ENCODE measurements at regions not wholly inside any gene's neighbourhood (a gene's known extent, or its start where the extent isn't known, plus 50 kb on each side); places are given as distances from the start of the nearest gene placed in this dataset.
"Not testable (repeated sequence)": the region's sequence is repeated elsewhere in the genome, so short reads cannot be mapped to it uniquely, and the experiment has no call there.

DNA sequence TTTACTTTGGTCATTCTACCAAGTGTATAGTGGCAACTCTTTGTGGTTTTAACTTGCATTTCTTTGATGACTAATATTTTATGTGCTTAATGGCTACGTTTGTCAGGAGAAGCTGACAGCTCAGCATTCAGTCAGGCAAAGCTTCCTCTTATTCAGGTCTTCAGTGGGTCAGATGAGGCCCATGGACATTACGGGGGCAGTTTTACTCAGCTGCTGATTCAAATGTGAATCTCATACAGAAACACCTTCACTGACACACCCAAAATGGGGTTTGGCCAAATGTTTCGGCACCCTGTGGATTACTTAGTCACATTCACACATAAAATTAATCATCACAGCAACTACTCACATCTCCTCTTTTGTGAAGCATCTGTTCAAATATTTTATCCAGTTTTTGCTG, 104.9 kb upstream of the PLD5 start:
- H3K4me2 ChIP-seq: no peak overlapping the region

DNA sequence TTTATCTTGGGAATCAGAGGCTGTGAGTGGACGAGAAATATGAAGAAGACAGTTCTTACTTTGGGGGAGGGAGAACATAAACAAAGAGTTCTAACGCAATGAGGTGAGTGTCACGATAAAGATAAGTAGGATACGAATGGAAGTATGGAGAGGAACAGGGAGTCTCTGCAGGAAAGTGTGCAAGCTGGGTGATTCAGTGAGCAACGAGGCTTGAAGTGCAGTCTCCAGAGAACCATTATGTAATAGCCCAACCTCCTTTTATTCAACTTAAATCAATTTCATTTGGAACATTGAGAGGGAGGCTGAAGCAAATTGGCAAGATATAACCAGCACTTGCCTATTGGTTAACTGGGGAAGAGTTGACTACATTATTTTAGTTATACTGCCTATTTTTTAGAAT, 99.3 kb upstream of the PLD5 start:
- H3K4me1 ChIP-seq: no peaks in the 10 kb centered on the region
- H3K4me3 ChIP-seq: no peak overlapping the region
- no peak overlapping the region for H3K9ac ChIP-seq
- H3K9me3 ChIP-seq: no peaks in the 10 kb centered on the region
- no peak for TF ChIP-seq Cebpa-rat (IDR thresholded peaks at IDR 0.05)
- no peak overlapping the region for H3K27ac ChIP-seq
- H4K20me1 ChIP-seq: no peaks in the 10 kb centered on the region
- H3K36me3 ChIP-seq: no peaks in the 10 kb centered on the region
- H3K27me3 ChIP-seq: no peaks in the 10 kb centered on the region
- H3K4me2 ChIP-seq: no peak overlapping the region

More for the DNA sequence above, 104.9 kb upstream of the PLD5 start:
- H3K36me3 ChIP-seq: no peaks in the 10 kb centered on the region
- no peak overlapping the region for H3K27ac ChIP-seq
- no peak overlapping the region for H3K4me3 ChIP-seq
- no peaks in the 10 kb centered on the region for H4K20me1 ChIP-seq
- peaks cover 20% of the 10 kb centered on the region for H3K4me1 ChIP-seq
- no peak for TF ChIP-seq Cebpa-rat (IDR thresholded peaks at IDR 0.05)
- H3K27me3 ChIP-seq: no peaks in the 10 kb centered on the region; the same call in 1 of the 2 replicates
- no peak overlapping the region for H3K9ac ChIP-seq
- no peaks in the 10 kb centered on the region for H3K9me3 ChIP-seq

DNA sequence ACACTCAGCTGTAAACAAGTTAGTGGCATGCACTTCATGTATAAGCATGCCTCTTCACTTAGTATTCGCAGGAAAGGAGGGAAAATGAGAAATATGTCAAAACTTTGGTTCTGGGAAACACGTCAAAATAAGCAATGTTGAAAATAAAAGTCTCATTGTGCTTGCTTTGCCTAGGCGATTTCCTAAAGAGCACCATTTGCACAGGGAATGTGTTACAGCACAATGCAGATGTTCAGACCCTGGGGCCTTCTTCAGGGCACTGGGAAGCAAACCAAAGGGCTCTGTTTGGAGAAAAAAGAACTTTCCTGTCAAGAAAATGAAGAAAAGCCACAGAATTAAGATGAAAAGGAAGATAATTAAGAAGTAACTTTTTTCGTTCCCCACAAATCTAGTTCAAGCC, 98.6 kb upstream of the PLD5 start:
- no peak overlapping the region for H3K9ac ChIP-seq
- no peaks in the 10 kb centered on the region for H3K4me1 ChIP-seq
- H3K36me3 ChIP-seq: no peaks in the 10 kb centered on the region
- H3K4me2 ChIP-seq: no peak overlapping the region
- no peaks in the 10 kb centered on the region for H3K9me3 ChIP-seq
- H4K20me1 ChIP-seq: no peaks in the 10 kb centered on the region
- H3K4me3 ChIP-seq: no peak overlapping the region
- no peak for TF ChIP-seq Cebpa-rat (IDR thresholded peaks at IDR 0.05)
- H3K27me3 ChIP-seq: no peaks in the 10 kb centered on the region
- H3K27ac ChIP-seq: no peak overlapping the region

DNA sequence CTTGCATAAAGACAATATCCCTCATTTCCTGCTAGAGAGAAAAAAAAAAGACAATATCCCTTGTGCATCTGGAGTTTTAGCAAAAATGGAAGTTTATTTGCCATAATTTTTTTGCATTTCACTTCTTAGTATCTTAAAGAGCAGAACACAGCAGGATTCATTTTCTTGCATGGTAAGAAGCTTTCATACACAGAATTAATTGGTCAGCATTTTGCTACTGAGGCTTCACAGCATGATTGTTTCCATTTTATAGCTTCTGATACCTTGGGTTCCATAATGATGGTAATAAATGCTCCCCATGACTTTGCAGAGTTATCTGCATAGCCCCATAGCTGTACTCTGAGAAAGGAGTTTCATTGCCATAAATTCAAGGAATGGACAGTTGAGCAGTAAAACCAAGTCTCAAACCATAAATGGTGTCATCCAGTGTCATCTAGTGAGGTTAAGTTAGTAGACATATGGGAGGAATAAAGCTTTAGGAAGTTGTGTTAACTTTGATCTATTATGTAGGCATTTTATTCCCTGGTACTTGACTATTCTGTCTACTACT, 88.8 kb upstream of the PLD5 start:
- H3K27me3 ChIP-seq: no peaks in the 10 kb centered on the region
- no peaks in the 10 kb centered on the region for H3K4me1 ChIP-seq
- H3K9ac ChIP-seq: no peak overlapping the region
- H3K9me3 ChIP-seq: no peaks in the 10 kb centered on the region
- H3K36me3 ChIP-seq: no peaks in the 10 kb centered on the region
- H3K4me2 ChIP-seq: no peak overlapping the region
- TF ChIP-seq Cebpa-rat (IDR thresholded peaks at IDR 0.05): no peak
- H3K27ac ChIP-seq: no peak overlapping the region
- H4K20me1 ChIP-seq: no peaks in the 10 kb centered on the region
- no peak overlapping the region for H3K4me3 ChIP-seq

DNA sequence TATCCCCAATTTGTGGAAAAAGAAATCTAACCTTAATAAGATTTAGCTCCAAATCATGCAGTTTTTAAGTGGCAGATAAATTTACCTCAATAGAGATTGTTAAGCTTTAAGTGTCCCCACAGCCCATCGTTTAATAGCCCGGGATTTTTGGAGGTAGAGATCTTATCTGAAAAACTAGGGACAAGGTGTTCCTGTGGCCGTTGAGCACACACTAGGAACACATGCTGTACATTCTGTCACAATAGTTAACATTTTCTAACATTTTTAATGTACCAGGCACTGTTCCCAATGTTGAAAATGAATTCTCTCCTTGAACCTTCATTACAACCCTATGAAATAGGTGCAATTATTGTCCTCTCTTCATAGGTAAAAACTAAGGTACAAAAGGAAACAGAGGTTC, 85.7 kb upstream of the PLD5 start:
- no peaks in the 10 kb centered on the region for H4K20me1 ChIP-seq
- TF ChIP-seq Cebpa-rat (IDR thresholded peaks at IDR 0.05): no peak

DNA sequence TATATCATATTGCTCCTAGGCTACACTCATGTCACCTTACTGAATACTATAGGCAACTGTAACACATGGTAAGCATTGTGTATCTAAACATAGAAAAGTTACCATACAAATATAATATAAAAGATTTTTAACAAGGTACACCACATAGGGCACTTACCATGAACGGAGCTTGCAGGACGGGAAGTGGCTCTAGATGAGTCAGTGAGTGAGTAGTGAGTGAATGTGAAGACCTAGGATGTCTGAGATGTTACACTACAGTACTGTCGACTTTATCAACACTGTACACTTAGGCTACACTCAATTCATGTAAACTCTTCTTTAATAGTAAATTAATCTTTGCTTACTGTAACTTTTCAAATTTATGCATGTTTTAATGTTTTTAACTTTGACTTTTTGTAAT, 81.0 kb upstream of the PLD5 start:
- TF ChIP-seq Cebpa-rat (IDR thresholded peaks at IDR 0.05): no peak
- no peaks in the 10 kb centered on the region for H3K4me1 ChIP-seq
- H3K9ac ChIP-seq: no peak overlapping the region
- no peak overlapping the region for H3K4me2 ChIP-seq
- no peak overlapping the region for H3K4me3 ChIP-seq
- no peaks in the 10 kb centered on the region for H3K36me3 ChIP-seq
- no peaks in the 10 kb centered on the region for H4K20me1 ChIP-seq
- no peaks in the 10 kb centered on the region for H3K9me3 ChIP-seq
- no peak overlapping the region for H3K27ac ChIP-seq
- H3K27me3 ChIP-seq: no peaks in the 10 kb centered on the region

More for the DNA sequence above, 85.7 kb upstream of the PLD5 start:
- H3K4me2 ChIP-seq: no peak overlapping the region
- no peaks in the 10 kb centered on the region for H3K36me3 ChIP-seq
- no peak overlapping the region for H3K27ac ChIP-seq
- no peaks in the 10 kb centered on the region for H3K27me3 ChIP-seq
- H3K4me1 ChIP-seq: no peaks in the 10 kb centered on the region
- H3K9ac ChIP-seq: no peak overlapping the region
- no peak overlapping the region for H3K4me3 ChIP-seq
- no peaks in the 10 kb centered on the region for H3K9me3 ChIP-seq

DNA sequence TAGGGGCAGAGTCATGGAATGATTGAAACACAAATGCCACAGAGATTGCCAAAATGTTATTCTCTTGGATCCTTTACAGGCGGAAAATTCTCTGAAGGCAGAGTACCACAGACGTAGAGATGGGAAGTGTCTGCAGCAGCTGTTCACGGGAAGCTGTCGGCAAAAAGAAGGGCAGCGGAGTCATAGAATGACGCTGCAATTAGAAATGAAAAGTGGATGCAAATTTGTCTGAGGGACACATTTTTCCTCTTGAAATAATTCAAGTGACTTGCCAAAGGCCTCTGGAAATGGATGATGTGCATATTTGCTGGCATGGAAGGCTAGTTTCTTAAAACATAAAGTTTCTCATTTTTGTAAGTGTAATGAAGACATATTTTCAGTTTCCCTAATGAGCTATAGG, 77.5 kb upstream of the PLD5 start:
- Histone ChIP-seq H3K36me3 (no peaks in the 10 kb centered on the region), H3K4me2 (no peak overlapping the region)
- TF ChIP-seq Cebpa-rat (IDR thresholded peaks at IDR 0.05): no peak

DNA sequence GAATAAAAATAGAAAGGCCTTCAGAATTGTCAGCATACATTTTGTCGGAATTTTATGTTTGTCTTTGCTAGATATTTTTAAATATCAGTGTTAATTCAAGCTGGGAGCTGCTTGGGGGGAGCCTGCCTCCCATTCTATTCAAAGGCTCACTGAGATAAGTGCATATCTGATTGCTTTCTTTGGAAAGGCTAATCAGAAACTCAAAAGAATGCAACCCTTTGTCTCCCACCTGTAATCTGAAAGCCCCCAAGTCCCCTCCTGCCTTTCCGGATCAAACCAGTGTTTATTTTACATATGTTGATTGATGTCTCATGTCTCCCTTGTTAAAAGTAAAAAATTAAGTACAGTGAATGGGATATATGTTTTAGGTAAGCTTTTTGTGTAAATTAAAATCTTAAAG, 69.3 kb upstream of the PLD5 start:
- not testable (repeated sequence) for H4K20me1 ChIP-seq, H3K4me1 ChIP-seq, H3K4me3 ChIP-seq, H3K4me2 ChIP-seq, H3K27me3 ChIP-seq, H3K9ac ChIP-seq, H3K36me3 ChIP-seq, H3K27ac ChIP-seq
- H3K9me3 ChIP-seq: peaks cover 16% of the 10 kb centered on the region

More for the DNA sequence above, 77.5 kb upstream of the PLD5 start:
- Histone ChIP-seq H4K20me1 (no peaks in the 10 kb centered on the region), H3K4me3 (no peak overlapping the region), H3K27me3 (no peaks in the 10 kb centered on the region), H3K9ac (no peak overlapping the region), H3K4me1 (no peaks in the 10 kb centered on the region), H3K27ac (no peak overlapping the region), H3K9me3 (peaks cover 7% of the 10 kb centered on the region)

DNA sequence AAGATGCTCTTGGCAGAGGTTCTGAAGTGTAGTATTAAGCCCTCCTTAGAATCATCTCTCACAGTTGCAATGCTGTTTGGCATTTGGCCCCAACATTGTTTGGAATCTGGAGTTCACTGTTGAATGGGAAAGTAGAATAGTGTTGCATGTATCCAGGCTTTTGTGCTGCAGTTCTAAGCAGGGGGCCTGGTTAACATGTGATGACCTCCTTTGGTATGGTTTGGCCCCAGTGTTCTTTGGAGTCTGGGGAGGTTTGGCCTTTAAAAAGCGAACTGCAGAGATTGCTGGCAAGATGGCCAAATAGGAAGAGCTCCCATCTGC, 61.8 kb upstream of the PLD5 start:
- Histone ChIP-seq H3K27ac (no peak overlapping the region), H4K20me1 (no peaks in the 10 kb centered on the region), H3K9ac (no peak overlapping the region), H3K27me3 (no peaks in the 10 kb centered on the region), H3K4me3 (no peak overlapping the region), H3K36me3 (no peaks in the 10 kb centered on the region), H3K9me3 (no peaks in the 10 kb centered on the region), H3K4me1 (no peaks in the 10 kb centered on the region), H3K4me2 (no peak overlapping the region)
- no peak for TF ChIP-seq Cebpa-rat (IDR thresholded peaks at IDR 0.05)

DNA sequence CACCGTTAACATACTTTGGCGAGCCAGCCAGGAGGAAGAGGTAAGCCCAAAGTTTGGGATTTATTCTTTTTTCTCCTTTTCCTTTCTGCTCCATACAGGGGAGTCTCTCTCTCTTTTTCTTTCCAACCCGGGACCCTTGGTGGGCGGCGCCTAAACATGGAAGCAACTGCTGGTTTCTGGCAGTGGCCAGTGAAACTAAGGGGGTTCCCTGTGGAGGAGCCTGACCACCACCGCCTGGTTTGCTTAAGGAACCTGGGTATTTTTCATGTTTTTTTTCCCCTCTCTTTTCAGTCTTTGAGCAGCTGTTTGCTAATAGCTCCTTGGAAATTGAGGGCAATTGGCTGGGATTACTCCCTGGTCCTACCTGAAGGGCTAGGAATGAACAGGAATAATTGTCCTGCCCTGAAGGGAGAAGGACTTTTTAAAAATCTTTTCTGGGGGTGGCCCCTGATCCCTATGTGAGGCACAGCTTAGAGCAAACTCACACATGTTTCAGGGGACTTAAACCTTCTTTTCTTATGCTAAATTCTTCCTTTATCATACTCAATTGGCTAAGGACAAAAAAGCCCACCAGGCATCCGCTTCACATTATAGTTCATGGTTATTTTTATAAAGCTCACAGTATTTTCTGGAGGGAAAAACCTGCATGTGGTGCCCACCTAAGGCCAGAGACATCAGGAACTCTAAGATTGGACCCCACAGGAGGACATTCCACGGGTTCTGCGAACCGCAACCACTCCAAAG, 61.3 kb upstream of the PLD5 start:
- no peak for TF ChIP-seq Cebpa-rat (IDR thresholded peaks at IDR 0.05)
- H4K20me1 ChIP-seq: no peaks in the 10 kb centered on the region
- H3K4me1 ChIP-seq: no peaks in the 10 kb centered on the region
- no peak overlapping the region for H3K9ac ChIP-seq
- H3K9me3 ChIP-seq: no peaks in the 10 kb centered on the region
- H3K36me3 ChIP-seq: no peaks in the 10 kb centered on the region
- H3K4me3 ChIP-seq: no peak overlapping the region
- no peak overlapping the region for H3K4me2 ChIP-seq
- H3K27me3 ChIP-seq: no peaks in the 10 kb centered on the region
- H3K27ac ChIP-seq: no peak overlapping the region

DNA sequence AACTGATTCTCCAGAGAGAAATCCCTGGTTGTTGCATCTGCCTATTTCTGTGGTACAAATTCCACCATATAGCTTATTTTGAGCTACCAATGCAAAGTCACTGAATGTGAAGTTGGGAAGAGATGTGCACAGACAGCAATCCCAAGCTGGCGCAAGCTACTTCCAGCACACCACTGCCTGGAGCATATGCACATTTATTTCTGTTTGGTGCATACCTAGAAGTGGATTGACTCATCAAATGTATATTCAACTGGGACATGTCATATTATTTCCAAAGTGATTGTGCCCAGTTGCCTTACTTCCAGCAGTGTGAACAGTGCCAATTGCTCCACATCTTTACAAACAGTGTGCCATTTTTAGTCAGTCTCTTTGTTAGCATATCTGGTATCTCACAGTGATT, 58.2 kb upstream of the PLD5 start:
- no peak for TF ChIP-seq Cebpa-rat (IDR thresholded peaks at IDR 0.05)

More for the DNA sequence above, 58.2 kb upstream of the PLD5 start:
- no peak overlapping the region for H3K27ac ChIP-seq
- no peak overlapping the region for H3K4me2 ChIP-seq
- no peaks in the 10 kb centered on the region for H3K27me3 ChIP-seq
- no peak overlapping the region for H3K9ac ChIP-seq
- no peak overlapping the region for H3K4me3 ChIP-seq
- no peaks in the 10 kb centered on the region for H3K36me3 ChIP-seq
- H4K20me1 ChIP-seq: no peaks in the 10 kb centered on the region
- H3K9me3 ChIP-seq: no peaks in the 10 kb centered on the region
- no peaks in the 10 kb centered on the region for H3K4me1 ChIP-seq
